ENCODE measurements at regions not wholly inside any gene's neighbourhood (a gene's known extent, or its start where the extent isn't known, plus 50 kb on each side); places are given as distances from the start of the nearest gene placed in this dataset.
A peak's percentile ranks its signal among the peaks of the same experiment; 100 is the strongest.

DNA sequence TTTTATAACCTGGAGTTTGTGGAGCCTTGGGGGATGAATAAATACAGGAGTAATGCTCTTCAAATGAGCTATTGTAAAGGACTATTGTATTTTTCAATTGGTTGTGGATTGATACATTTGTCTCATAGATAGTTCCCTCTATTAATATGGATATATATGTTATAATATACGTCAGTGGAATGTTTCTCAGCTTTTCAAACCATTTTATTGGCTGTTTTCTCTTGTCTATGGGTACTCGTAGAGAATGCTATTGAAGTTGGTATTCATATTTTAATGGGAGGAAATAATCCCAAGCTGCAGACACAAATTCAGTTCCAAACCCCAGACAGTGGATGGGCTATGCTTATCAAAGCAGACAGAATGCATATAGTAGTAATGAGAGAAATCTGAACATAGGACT lies 181.8 kb upstream of the DAB2 start:
- in situ Hi-C loops (cut with HindIII; ENCODE audit: low sequenced_read_pairs): no loop called here
- TF ChIP-seq, protein P1, sequence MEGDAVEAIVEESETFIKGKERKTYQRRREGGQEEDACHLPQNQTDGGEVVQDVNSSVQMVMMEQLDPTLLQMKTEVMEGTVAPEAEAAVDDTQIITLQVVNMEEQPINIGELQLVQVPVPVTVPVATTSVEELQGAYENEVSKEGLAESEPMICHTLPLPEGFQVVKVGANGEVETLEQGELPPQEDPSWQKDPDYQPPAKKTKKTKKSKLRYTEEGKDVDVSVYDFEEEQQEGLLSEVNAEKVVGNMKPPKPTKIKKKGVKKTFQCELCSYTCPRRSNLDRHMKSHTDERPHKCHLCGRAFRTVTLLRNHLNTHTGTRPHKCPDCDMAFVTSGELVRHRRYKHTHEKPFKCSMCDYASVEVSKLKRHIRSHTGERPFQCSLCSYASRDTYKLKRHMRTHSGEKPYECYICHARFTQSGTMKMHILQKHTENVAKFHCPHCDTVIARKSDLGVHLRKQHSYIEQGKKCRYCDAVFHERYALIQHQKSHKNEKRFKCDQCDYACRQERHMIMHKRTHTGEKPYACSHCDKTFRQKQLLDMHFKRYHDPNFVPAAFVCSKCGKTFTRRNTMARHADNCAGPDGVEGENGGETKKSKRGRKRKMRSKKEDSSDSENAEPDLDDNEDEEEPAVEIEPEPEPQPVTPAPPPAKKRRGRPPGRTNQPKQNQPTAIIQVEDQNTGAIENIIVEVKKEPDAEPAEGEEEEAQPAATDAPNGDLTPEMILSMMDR (IDR thresholded peaks at IDR 0.05; ENCODE audit: low read depth, low read length, missing control alignments): no peak

DNA sequence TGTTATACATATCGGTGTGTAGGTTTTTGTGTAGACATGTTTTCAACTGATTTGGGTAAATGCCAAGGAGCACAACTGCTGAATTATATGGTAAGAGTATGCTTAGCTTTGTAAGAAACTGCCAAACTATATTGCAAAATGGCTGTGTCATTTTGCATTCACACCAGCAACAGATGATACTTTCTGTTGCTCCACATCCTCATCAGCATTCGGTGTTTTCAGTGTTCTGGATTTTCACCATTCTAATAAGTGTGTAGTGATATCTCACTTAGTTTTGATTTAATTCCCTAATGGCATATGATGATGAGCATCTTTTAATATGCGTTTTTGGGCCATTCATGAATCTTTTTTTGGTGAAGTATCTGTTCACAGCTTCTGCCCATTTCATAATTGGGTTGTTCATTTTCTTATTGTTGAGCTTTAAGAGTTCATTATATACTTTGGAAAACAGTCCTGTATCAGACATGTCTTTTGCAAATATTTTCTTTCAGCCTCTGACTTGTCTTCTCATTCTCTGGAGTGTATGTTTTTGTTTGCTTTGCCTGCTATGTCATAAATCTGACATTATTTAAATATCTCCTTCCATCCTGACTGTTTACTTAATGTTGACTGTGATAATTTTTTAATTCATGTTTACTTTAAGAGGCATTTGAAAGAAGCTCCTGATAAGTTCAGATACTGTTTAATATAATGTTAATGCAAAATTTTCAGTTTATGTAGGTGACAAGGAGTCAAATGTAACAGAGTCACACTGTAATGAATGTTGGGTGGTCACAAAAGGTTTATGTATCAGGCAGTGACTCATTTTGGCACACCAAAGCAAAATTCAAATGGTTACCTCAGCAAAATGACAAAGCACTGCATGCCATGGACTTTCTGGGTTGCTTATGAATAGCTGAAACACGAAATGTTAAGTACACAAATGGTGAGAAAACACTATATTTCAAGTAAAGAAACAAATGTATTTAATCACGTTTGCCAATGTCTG lies 181.1 kb upstream of the DAB2 start:
- peak; percentile 12 for DNase-seq (ENCODE audit: low read depth)
- no peak overlapping the region for H3K4me3 ChIP-seq (ENCODE audit: low read depth, low read length)

More for the DNA sequence above, 181.8 kb upstream of the DAB2 start:
- H3K4me3 ChIP-seq (ENCODE audit: low read depth, low read length): no peak overlapping the region
- no peak for DNase-seq (ENCODE audit: low read depth)

DNA sequence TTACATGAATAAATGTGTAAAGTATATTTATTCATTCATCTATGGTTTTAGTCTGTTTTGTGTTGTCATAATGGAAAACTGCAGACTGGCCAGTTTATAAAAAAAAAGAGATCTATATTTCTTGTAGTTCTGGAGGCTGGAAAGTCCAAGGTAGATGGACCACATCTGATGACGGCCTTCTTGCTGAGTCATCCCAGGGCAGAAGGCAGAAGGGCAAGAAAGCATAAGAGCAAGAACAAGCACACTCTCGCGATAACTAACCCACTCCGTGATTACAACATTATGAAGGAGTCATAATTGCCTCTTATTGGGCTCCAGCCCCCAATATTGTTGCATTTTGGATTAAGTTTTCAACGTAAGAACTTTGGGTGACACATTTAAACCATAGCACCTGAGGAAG lies 180.4 kb upstream of the DAB2 start:
- in situ Hi-C loops (cut with HindIII; ENCODE audit: low sequenced_read_pairs): no loop called here
- H3K4me3 ChIP-seq (ENCODE audit: low read depth, low read length): no peak overlapping the region
- TF ChIP-seq, protein P1 (IDR thresholded peaks at IDR 0.05; ENCODE audit: low read depth, low read length, missing control alignments): no peak
- DNase-seq (ENCODE audit: low read depth): no peak

More for the DNA sequence above, 181.1 kb upstream of the DAB2 start:
- in situ Hi-C loops (cut with HindIII; ENCODE audit: low sequenced_read_pairs): no loop called here
- TF ChIP-seq, protein P1 (IDR thresholded peaks at IDR 0.05; ENCODE audit: low read depth, low read length, missing control alignments): no peak

DNA sequence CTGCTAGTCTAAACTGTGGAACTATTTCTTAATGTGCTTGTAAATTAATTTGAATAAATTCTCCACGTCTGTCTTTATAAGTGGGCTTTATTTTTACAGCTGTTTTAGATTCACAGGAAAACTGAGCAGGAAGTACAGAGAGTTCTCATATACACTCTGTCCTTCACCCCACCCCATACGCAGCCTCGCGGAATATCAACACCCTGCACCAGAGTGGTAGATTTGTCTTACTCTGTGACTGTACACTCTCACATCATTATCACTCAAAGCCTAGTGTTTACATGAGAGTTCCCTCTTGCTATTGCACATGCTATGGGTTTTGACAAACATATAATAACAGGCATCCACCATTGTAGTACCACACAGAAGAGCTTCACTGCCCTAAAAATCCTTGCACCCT lies 179.7 kb upstream of the DAB2 start:
- no peak overlapping the region for H3K4me3 ChIP-seq (ENCODE audit: low read depth, low read length)
- TF ChIP-seq, protein P1 (IDR thresholded peaks at IDR 0.05; ENCODE audit: low read depth, low read length, missing control alignments): no peak
- in situ Hi-C loops (cut with HindIII; ENCODE audit: low sequenced_read_pairs): no loop called here
- DNase-seq (ENCODE audit: low read depth): no peak

DNA sequence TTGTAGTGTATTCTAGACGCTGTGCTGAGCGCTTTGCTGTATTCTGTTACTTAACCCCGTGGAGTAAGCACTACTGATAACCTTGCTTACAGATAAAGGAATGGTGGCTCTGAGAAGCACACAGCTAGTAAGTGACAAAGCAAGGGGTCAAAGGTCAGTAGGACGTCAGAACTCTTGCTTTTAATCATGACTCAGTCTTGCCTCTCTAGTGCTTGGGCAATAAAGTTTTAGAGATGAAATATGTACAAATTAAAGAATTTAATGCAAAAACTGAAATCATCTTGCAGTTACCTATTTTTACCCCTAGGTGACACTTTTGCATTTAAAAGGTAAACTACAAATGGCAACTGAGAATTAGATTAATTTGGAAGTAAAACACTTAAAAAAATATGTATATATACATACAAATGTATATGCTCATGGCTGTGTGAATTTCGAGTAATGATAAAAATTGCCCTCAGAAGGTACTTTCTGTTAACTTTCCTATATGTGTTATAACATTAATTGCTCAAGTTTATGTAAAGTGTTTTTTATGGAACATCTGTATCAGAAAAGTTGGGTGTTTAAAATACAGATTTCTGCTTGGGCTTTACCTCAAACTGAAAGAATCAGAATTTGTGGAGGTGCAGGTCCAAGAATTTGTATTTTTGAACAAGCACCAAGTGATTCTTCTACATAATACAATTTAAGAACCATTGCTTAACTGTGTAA lies 175.1 kb upstream of the DAB2 start:
- in situ Hi-C loops (cut with HindIII; ENCODE audit: low sequenced_read_pairs): no loop called here
- no peak for DNase-seq (ENCODE audit: low read depth)
- TF ChIP-seq, protein P1 (IDR thresholded peaks at IDR 0.05; ENCODE audit: low read depth, low read length, missing control alignments): peak; percentile 33

DNA sequence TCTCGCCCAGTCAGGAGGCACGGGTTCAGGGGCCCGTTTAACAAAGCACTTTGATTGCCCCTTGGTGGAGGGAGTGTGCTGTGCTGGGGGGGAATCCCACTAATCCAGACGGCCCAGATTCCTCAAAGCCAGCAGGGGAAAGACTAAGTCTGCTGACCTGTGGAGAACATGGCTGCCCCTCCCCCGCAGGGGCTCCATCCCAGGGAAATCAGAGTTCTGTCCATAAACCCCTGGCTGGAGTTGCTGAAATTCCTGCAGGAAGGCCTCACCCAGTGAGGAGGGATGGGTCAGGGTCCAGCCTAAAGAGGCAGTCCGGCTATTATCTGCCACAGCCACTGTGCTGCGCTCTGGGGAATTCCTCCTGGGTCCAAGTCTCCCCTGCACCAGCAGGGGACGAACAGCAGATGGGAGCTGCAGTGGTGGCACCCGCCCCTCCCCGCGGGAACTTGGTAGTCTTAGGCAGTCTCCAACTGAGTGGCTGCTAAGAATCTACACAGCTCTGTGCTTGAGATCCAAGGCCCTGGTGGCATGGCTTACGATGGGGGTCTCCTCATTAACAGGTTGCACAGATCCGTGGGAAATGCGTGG lies 174.0 kb upstream of the DAB2 start:
- TF ChIP-seq, protein P1 (IDR thresholded peaks at IDR 0.05; ENCODE audit: low read depth, low read length, missing control alignments): no peak
- no peak overlapping the region for H3K4me3 ChIP-seq (ENCODE audit: low read depth, low read length)
- no peak for DNase-seq (ENCODE audit: low read depth)
- in situ Hi-C loops (cut with HindIII; ENCODE audit: low sequenced_read_pairs): no loop called here

More for the DNA sequence above, 175.1 kb upstream of the DAB2 start:
- no peak overlapping the region for H3K4me3 ChIP-seq (ENCODE audit: low read depth, low read length)

Data from astrocyte of the cerebellum (primary cell).